ENCODE measurements at regions not wholly inside any gene's neighbourhood (a gene's known extent, or its start where the extent isn't known, plus 50 kb on each side); places are given as distances from the start of the nearest gene placed in this dataset.

DNA sequence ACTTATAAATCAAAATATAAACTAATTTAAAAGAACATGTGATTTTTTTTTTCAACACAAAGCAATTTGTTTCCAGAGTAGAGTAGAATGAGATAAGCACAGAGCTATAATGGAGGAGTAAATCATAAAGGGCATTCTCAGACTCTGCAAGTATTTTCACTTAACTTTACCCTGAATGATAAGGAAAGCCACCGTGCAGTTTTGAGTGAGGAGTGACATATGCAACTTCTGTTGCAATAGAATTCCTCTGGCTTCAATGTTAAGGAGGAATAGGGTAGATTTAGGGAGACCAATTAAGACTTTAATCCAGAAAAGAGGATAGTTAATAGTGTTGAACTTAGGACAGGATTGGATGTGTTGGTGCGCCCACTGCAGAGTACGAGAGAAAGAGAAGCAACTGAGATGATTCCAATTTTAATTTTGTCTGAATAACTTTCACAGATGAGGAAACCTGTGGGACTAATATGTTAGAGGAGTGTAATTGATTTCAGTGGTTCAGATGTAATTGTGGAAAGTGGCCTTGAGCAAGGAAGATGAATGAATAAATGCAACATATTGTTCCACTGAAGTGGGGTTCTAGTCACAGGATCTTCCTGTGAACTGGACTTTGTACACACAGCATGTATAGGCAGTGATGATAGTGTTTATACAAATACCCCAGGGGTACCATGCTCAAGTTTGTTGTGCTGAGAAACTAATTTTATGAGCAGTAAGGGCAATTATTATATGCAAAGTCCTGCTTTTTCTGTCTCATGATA lies 255.5 kb upstream of the ANO3 start:
- TF ChIP-seq, protein P1, sequence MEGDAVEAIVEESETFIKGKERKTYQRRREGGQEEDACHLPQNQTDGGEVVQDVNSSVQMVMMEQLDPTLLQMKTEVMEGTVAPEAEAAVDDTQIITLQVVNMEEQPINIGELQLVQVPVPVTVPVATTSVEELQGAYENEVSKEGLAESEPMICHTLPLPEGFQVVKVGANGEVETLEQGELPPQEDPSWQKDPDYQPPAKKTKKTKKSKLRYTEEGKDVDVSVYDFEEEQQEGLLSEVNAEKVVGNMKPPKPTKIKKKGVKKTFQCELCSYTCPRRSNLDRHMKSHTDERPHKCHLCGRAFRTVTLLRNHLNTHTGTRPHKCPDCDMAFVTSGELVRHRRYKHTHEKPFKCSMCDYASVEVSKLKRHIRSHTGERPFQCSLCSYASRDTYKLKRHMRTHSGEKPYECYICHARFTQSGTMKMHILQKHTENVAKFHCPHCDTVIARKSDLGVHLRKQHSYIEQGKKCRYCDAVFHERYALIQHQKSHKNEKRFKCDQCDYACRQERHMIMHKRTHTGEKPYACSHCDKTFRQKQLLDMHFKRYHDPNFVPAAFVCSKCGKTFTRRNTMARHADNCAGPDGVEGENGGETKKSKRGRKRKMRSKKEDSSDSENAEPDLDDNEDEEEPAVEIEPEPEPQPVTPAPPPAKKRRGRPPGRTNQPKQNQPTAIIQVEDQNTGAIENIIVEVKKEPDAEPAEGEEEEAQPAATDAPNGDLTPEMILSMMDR (IDR thresholded peaks at IDR 0.05; ENCODE audit: borderline replicate concordance, extremely low read depth, low read length, poor library complexity, severe bottlenecking): no peak
- TF ChIP-seq EZH2 (IDR thresholded peaks at IDR 0.05; ENCODE audit: borderline replicate concordance, low read depth, low read length, severe bottlenecking): no peak

Measured in DND-41 (cell line).